Endothelial cell of umbilical vein (primary cell): ENCODE measurements at regions not wholly inside any gene's neighbourhood (a gene's known extent, or its start where the extent isn't known, plus 50 kb on each side); places are given as distances from the start of the nearest gene placed in this dataset.
"Not testable (repeated sequence)": the region's sequence is repeated elsewhere in the genome, so short reads cannot be mapped to it uniquely, and the experiment has no call there.

Source experiments
- BruUV-seq: library from RNA; stranded (reverse); fragments of 400-500 nt; replicated peaks from 2 replicates; lab custom pipeline; 2021; lab: Mats Ljungman, UMichigan
- CTCF ChIA-PET: fragments of 300-600, 350-600 bp; sonication (Branson Sonifier 250); formaldehyde crosslinking; loops from one replicate; lab custom pipeline; 2021; ENCODE audit warnings: antibody characterized with exemption, inconsistent platforms; lab: Charles Lee
- POLR2A ChIA-PET: fragments of 300-600, 350-600 bp; sonication (Branson Sonifier 250); formaldehyde crosslinking; loops from one replicate; lab custom pipeline; 2021; ENCODE audit warnings: antibody characterized with exemption, inconsistent platforms; lab: Charles Lee
- DNase-seq: peaks from one replicate; pipeline ENCODE4 v3.0.0-alpha.2; 2011; ENCODE audit warnings: low read depth, low spot score
- FAIRE-seq: peaks from 2 replicates; lab custom pipeline; 2011; peaks lifted over from hg19 to GRCh38; lab: Jason Lieb, UNC
- H2AFZ ChIP-seq: 2 replicates; pipeline ENCODE4 v1.6.0; 2012; ENCODE audit warnings: low read depth, low read length, control low read depth, inconsistent platforms
- H3K27ac ChIP-seq: 2 replicates; pipeline ENCODE4 v1.5.1; 2011; ENCODE audit warnings: low read depth, mild to moderate bottlenecking, control low read depth, low read length, moderate library complexity; ENCODE audit not compliant: insufficient read depth
- H3K27me3 ChIP-seq, 2 experiments: 2 replicates each; pipeline versions ENCODE4 v1.6.0 to v1.6.1; 2011; ENCODE audit warnings: low read length in 2 of 2, mixed read lengths in 1 of 2; ENCODE audit not compliant: control insufficient read depth in 2 of 2, insufficient read depth in 2 of 2
- H3K36me3 ChIP-seq, 2 experiments: 2 replicates in 1 of 2; 3 replicates in 1 of 2; pipeline ENCODE4 v1.5.1; 2011; ENCODE audit warnings: low read length in 2 of 2, mild to moderate bottlenecking in 1 of 2, moderate library complexity in 1 of 2; ENCODE audit not compliant: control insufficient read depth in 2 of 2, insufficient read depth in 2 of 2; ENCODE audit errors: extremely low read depth in 1 of 2
- H3K4me1 ChIP-seq: 3 replicates; pipeline ENCODE4 v1.5.1; 2011; ENCODE audit warnings: mild to moderate bottlenecking, low read length; ENCODE audit not compliant: control insufficient read depth, insufficient read depth; ENCODE audit errors: extremely low read depth
- H3K4me2 ChIP-seq: 2 replicates; pipeline ENCODE4 v1.6.1; 2011; ENCODE audit warnings: low read length, control low read depth, mixed read lengths; ENCODE audit not compliant: insufficient read depth
- H3K4me3 ChIP-seq, 3 experiments: fragments of 200-600 bp in 1 of 3; sonication (generic), shearing (Covaris generic) in 1 of 3; replicated peaks in 1 of 3; 2 replicates each; pipeline ENCODE4 v1.5.1; 2011 to 2016; ENCODE audit warnings: control low read depth in 3 of 3, low read length in 3 of 3, mild to moderate bottlenecking in 2 of 3, inconsistent platforms in 1 of 3, low read depth in 1 of 3, moderate library complexity in 1 of 3; ENCODE audit not compliant: insufficient read depth in 1 of 3
- H3K79me2 ChIP-seq: 2 replicates; pipeline ENCODE4 v1.6.0; 2012; ENCODE audit warnings: low read length, inconsistent platforms; ENCODE audit not compliant: control insufficient read depth, insufficient read depth
- H3K9ac ChIP-seq: replicated peaks from 2 replicates; pipeline ENCODE3; 2011; ENCODE audit warnings: low read length, control low read depth; ENCODE audit not compliant: insufficient read depth; ENCODE audit errors: extremely low read depth
- H3K9me1 ChIP-seq: replicated peaks from 3 replicates; pipeline ENCODE4 v1.6.0; 2011; ENCODE audit warnings: mild to moderate bottlenecking, low read length; ENCODE audit not compliant: control insufficient read depth, insufficient read depth; ENCODE audit errors: extremely low read depth
- H3K9me3 ChIP-seq: replicated peaks from 2 replicates; pipeline ENCODE4 v1.5.1; 2012; ENCODE audit warnings: low read length, inconsistent platforms; ENCODE audit not compliant: control insufficient read depth, insufficient read depth
- H4K20me1 ChIP-seq: replicated peaks from 2 replicates; pipeline ENCODE3; 2011; ENCODE audit warnings: mild to moderate bottlenecking, low read length; ENCODE audit not compliant: control insufficient read depth, insufficient read depth; ENCODE audit errors: extremely low read depth
- CTCF ChIP-seq, 2 donors: IDR thresholded peaks; 1 replicate in 1 of 2; 2 replicates in 1 of 2; pipeline ENCODE4 v1.5.1; 2011; ENCODE audit warnings: low read length in 2 of 2, mild to moderate bottlenecking in 2 of 2, moderate library complexity in 2 of 2, control low read depth in 1 of 2, inconsistent platforms in 1 of 2, low read depth in 1 of 2; ENCODE audit not compliant: insufficient read depth in 1 of 2; ENCODE audit errors: extremely low read depth in 1 of 2
- EZH2 ChIP-seq: IDR thresholded peaks from 2 replicates; pipeline ENCODE4 v1.6.1; 2012; ENCODE audit warnings: borderline replicate concordance, low read depth, mild to moderate bottlenecking, moderate library complexity, low read length, inconsistent platforms; ENCODE audit not compliant: severe bottlenecking
- FOS ChIP-seq: IDR thresholded peaks from 2 replicates; pipeline ENCODE4 v1.6.1; 2011; ENCODE audit warnings: mild to moderate bottlenecking, low read length, moderate library complexity, borderline replicate concordance; ENCODE audit not compliant: insufficient read depth
- GATA2 ChIP-seq: IDR thresholded peaks from 2 replicates; pipeline ENCODE4 v1.7.0; 2011; ENCODE audit warnings: low read depth, mild to moderate bottlenecking, moderate library complexity, mixed read lengths, low read length; ENCODE audit not compliant: insufficient read length, insufficient read depth
- JUN ChIP-seq: IDR thresholded peaks from 2 replicates; pipeline ENCODE4 v1.6.1; 2011; ENCODE audit warnings: borderline replicate concordance, low read depth; ENCODE audit not compliant: insufficient read length, insufficient read depth
- MAX ChIP-seq: IDR thresholded peaks from 2 replicates; pipeline ENCODE4 v1.6.1; 2011; ENCODE audit not compliant: insufficient read depth, insufficient read length
- MYC ChIP-seq: IDR thresholded peaks from one replicate; pipeline ENCODE4 v1.6.1; 2011; ENCODE audit warnings: mild to moderate bottlenecking, low read depth, low read length
- POLR2A ChIP-seq: IDR thresholded peaks from 2 replicates; pipeline ENCODE4 v1.6.1; 2012; ENCODE audit warnings: low read depth, mild to moderate bottlenecking, control low read depth, low read length
- POLR2AphosphoS5 ChIP-seq: IDR thresholded peaks from 2 replicates; pipeline ENCODE4 v1.6.1; 2012; ENCODE audit warnings: low read depth, mild to moderate bottlenecking, control low read depth, low read length, moderate library complexity; ENCODE audit not compliant: insufficient read depth
- dilution Hi-C: fragments of 300-500 bp; cut with MboI; formaldehyde crosslinking; loops from one replicate; pipeline ENCODE4 v1.15.0; 2019; ENCODE audit warnings: low sequenced_read_pairs; ENCODE audit not compliant: extremely low pct_ligation_motif_present
- intact Hi-C: fragments of 100-400 bp; cut with micrococcal nuclease; formaldehyde crosslinking; loops from one replicate; pipeline ENCODE4 v1.10.0; 2022

- Histone ChIP-seq H3K9ac (no peak overlapping the region), H3K9me1 (no peaks in the 10 kb centered on the region), H3K27ac (no peak overlapping the region), H3K79me2 (no peaks in the 10 kb centered on the region), H3K27me3 (peaks cover 2 to 3% of the 10 kb centered on the region in 2 experiments), H3K4me1 (no peaks in the 10 kb centered on the region), H3K4me3 (no peak overlapping the region), H2AFZ (no peak overlapping the region), H3K36me3 (no peaks in the 10 kb centered on the region), H3K4me2 (no peak overlapping the region), H3K9me3 (no peaks in the 10 kb centered on the region), H4K20me1 (no peaks in the 10 kb centered on the region)
- no TSS peak for BruUV-seq
- FAIRE-seq, result no peak
- TF ChIP-seq GATA2 (no peak), POLR2A (no peak), CTCF (IDR thresholded peaks at IDR 0.05; ENCODE audit: extremely low read depth in 1 of 2, insufficient read depth in 1 of 2, low read depth in 1 of 2, low read length in 2 of 2) (no peak), POLR2AphosphoS5 (no peak), FOS (no peak), MYC (no peak), EZH2 (no peak), JUN (no peak), MAX (no peak)
- intact Hi-C loops (no loop called here), dilution Hi-C loops (no loop called here)
- CTCF ChIA-PET, result no interaction called here
- POLR2A ChIA-PET, result no interaction called here
- no peak for DNase-seq
Measured at GRCh38 chr6:156674197-156674596, 103.0 kb upstream of the ARID1B start.

- FAIRE-seq, H3K9me1 ChIP-seq, H3K4me3 ChIP-seq, dilution Hi-C loops, CTCF ChIA-PET, H3K9ac ChIP-seq, H3K9me3 ChIP-seq, H3K27ac ChIP-seq, H3K4me1 ChIP-seq, H4K20me1 ChIP-seq, DNase-seq, H3K79me2 ChIP-seq, H3K36me3 ChIP-seq, H2AFZ ChIP-seq, BruUV-seq, POLR2A ChIA-PET, H3K4me2 ChIP-seq, H3K27me3 ChIP-seq, intact Hi-C loops: not testable (repeated sequence)
Measured at GRCh38 chr6:156670097-156670496, 107.1 kb upstream of the ARID1B start.
